ENCODE measurements at regions not wholly inside any gene's neighbourhood (a gene's known extent, or its start where the extent isn't known, plus 50 kb on each side); places are given as distances from the start of the nearest gene placed in this dataset.

- Histone ChIP-seq H3K9me1 (ENCODE audit: insufficient read depth, low read length) (no peaks in the 10 kb centered on the region), H3K27me3 (ENCODE audit: control insufficient read depth, insufficient read depth, low read length) (no peaks in the 10 kb centered on the region), H3K4me2 (ENCODE audit: low read depth, low read length) (no peak overlapping the region), H3K56ac (ENCODE audit: extremely low read depth, insufficient read depth, low read length) (no peak overlapping the region), H3K18ac (ENCODE audit: low read depth, low read length) (no peak overlapping the region), H3K14ac (replicated peaks; ENCODE audit: low read depth, low read length) (no peak overlapping the region), H2BK20ac (ENCODE audit: low read depth, low read length) (no peak overlapping the region), H2AK5ac (ENCODE audit: low read depth, low read length) (no peak overlapping the region), H4K8ac (ENCODE audit: low read depth in 2 of 2, low read length in 2 of 2) (no peak overlapping the region), H3K4me3 (ENCODE audit: insufficient read depth, low read depth, low read length) (no peak overlapping the region), H2BK15ac (ENCODE audit: low read depth, low read length) (no peak overlapping the region), H2AFZ (replicated peaks; ENCODE audit: low read length, poor library complexity) (no peak overlapping the region), H3K23ac (ENCODE audit: low read depth, low read length) (no peak overlapping the region), H3K27ac (ENCODE audit: insufficient read depth, low read length) (no peak overlapping the region), H3K36me3 (ENCODE audit: control insufficient read depth, insufficient read depth, low read length) (no peaks in the 10 kb centered on the region), H2BK5ac (ENCODE audit: low read depth, low read length, poor library complexity, severe bottlenecking) (no peak overlapping the region), H4K91ac (ENCODE audit: insufficient read depth, low read depth, low read length) (no peak overlapping the region), H3K79me1 (ENCODE audit: low read depth in 1 of 2, low read length in 2 of 2) (no peaks in the 10 kb centered on the region), H3K4me1 (ENCODE audit: control insufficient read depth, insufficient read depth, low read length) (no peaks in the 10 kb centered on the region), H2AK9ac (replicated peaks; ENCODE audit: low read depth, low read length, poor library complexity) (no peak overlapping the region), H3K9me3 (ENCODE audit: control insufficient read depth, insufficient read depth, low read length) (peaks cover 15% of the 10 kb centered on the region), H3K4ac (ENCODE audit: low read depth, low read length) (no peak overlapping the region), H3K9ac (ENCODE audit: low read depth, low read length) (no peak overlapping the region), H2BK120ac (ENCODE audit: low read depth, low read length) (no peak overlapping the region), H4K20me1 (ENCODE audit: insufficient read depth, low read length) (no peaks in the 10 kb centered on the region), H4K5ac (ENCODE audit: low read depth, low read length) (no peak overlapping the region)
- BruUV-seq (replicated peaks), result no TSS peak
- ChIA-PET POLR2A (ENCODE audit: unreplicated experiment) (no interaction called here), CTCF (no interaction called here)
- WGBS, 2 experiments (ENCODE audit: extremely low coverage in 2 of 2, insufficient read length in 1 of 2), result no CpG with 5 or more reads among the region's 4 CpGs
- dilution Hi-C loops (cut with HindIII; ENCODE audit: low sequenced_read_pairs, unreplicated experiment), result no loop called here
- ATAC-seq (ENCODE audit: low read depth) (no peak), DNase-seq (no peak)
- TF ChIP-seq MAZ (IDR thresholded peaks at IDR 0.05; ENCODE audit: borderline replicate concordance, low read depth, low read length) (no peak), CEBPB (IDR thresholded peaks at IDR 0.05; ENCODE audit: low read depth, low read length) (no peak), CHD1 (IDR thresholded peaks at IDR 0.05; ENCODE audit: low read depth, low read length) (no peak), POLR2A (IDR thresholded peaks at IDR 0.05; ENCODE audit: low read depth, low read length) (no peak), SMC3 (IDR thresholded peaks at IDR 0.05; ENCODE audit: low read depth, low read length) (no peak), ELK1 (IDR thresholded peaks at IDR 0.05; ENCODE audit: borderline replicate concordance, low read depth, low read length) (no peak), MXI1 (IDR thresholded peaks at IDR 0.05; ENCODE audit: borderline replicate concordance, low read depth, low read length) (no peak), NFE2L2 (IDR thresholded peaks at IDR 0.05; ENCODE audit: low read depth, low read length) (no peak), RFX5 (IDR thresholded peaks at IDR 0.05; ENCODE audit: low read depth, low read length) (no peak)
- in situ Hi-C loops (cut with MboI; ENCODE audit: low sequenced_read_pairs), result no loop called here
- intact Hi-C loops (cut with micrococcal nuclease), result no loop called here
Observed at GRCh38 chr3:7798276-7798675, 703.3 kb upstream of the LMCD1 start.

Measured in IMR-90 (cell line).